ENCODE measurements at regions not wholly inside any gene's neighbourhood (a gene's known extent, or its start where the extent isn't known, plus 50 kb on each side); places are given as distances from the start of the nearest gene placed in this dataset.
"Not testable (repeated sequence)": the region's sequence is repeated elsewhere in the genome, so short reads cannot be mapped to it uniquely, and the experiment has no call there.

GRCh38 chr6:157727629-157728182, 95.3 kb upstream of the SNX9 start:
- DNase-seq = no peak

DNA sequence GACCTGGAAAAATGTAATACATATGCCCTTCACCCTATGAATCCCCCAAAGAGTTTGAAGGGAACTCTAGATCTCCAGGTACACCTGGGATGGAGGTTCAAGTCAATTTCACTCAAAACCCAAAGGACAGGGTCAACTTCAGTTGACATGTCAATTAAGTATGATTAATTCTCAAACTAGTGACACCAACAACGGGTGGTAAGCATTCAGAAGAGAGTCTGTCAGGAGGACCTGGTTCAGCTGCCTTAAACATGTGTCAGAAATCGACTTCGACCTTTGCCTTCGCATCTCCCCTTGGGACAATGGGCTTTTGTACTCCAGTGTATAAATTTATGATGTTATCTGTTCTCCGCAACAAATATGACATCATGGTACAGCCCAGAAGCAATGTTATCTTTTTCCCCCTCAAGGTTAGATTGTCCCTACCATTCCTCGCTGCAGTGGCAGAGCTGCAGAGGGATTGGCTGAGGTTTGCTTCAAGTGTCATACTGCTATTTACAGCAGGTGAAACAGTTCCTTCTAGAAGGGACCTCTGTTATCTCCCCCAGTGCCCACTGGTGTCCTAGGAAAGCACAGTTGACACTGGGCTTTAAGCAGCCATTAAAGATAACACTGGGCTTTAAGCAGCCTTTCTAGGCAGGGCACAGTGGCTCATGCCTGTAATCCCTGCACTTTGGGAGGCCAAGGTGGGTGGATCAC, 94.7 kb upstream of the SNX9 start:
- DNase-seq = no peak

DNA sequence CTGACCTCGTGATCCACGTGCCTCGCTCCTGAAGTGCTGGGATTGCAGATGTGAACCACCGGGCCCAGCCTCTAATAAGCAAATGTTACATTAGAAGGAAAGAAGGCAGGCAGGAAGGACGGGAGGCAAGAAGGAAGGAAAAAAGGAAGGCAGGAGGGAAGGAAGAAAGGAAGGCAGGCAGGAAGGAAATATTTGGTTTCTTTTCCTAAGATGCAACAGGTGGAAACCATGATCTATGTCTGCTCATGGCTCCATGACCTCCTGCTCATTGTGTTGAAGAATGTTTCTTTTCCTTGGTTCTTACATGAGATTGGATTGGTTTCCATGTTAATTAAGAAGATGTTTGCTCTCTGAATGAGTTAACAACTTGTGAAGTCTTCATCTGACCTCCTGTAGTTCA, 91.8 kb upstream of the SNX9 start:
- DNase-seq = no peak

DNA sequence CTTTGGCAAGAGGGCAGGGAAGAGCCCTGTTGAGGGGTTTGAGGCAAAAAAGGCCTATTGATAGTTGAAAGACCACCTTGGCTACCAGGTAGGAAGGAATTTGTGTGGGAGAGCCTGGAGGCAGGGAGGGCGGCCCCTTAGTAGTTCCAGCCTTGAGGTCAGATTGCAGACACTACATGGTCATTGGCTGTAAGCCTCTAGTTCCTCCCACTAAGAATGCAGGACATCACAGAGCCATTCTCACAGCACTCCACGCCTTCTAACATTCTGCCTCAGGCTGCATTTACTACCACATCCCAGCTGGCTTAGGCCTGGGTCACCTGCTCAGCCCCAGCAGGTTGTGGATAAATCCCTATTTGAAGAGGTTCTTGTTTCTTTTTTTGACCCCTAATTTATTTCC, 91.0 kb upstream of the SNX9 start:
- no peak for DNase-seq

DNA sequence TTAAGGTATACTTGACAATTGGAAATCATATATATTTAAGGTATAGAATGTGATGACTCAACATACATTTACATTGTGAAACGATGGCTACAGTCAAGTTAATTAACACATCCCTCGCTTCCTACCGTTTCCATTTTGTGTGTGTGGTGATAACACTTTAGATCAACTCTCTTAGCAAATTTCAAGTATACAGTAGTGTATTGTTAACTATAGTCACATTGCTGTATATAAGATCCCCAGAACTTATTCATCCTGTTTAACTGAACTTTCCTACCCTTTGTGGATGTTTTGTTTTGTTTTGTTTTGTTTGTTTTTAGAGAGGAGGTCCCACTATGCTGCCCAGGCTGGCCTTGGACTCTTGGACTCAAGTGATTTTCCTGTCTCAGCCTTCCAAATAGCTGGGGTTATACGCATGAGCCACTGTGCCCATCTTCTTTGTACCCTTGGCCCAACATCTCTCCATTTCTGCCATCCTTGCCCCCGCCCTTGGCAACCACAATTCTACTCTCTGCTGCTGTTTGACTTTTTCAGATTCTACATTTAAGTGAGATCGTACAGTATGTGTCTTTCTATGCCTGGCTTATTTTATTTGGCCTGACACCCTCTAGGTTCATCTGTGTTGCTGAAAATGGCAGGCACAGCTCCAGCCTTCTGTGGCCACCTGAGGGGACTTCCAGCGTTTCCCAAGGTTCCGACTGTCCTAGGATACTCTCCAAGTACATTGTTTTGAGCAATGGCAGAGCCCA, 90.5 kb upstream of the SNX9 start:
- DNase-seq = no peak

- not testable (repeated sequence) for DNase-seq
These were observed 86.5 kb upstream of the SNX9 start for GRCh38 chr6:157736555-157736954.

DNA sequence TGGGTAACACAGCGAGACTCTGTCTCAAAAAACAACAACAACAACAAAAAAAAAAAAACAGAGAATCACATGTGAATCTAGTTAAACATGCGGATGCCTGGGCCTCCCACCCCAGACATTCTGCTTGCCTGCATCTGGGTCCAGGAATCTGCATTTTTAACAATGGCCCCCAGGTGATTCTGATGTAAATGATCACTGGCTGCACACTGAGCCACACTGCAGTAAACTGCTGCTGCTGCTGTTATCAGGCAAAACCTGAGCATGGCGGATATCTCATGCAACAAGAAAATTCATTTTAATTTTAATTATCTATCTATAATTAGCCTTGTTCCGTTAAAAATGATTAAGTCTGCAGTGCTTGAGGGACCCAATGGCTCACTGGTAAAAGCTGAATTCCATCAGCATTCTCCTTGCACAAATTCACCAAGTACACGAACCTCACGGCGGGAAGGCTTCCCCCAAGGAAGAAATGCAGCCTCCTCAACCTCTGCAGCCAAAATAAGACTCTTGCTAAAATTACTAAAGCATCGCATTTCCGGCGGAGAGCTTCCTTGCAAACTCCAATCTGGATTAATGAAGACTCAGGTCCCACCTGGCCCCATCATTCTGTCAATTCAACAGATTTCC, 81.6 kb upstream of the SNX9 start:
- DNase-seq = no peak

GRCh38 chr6:157741948-157742556, 81.0 kb upstream of the SNX9 start:
- no peak for DNase-seq

DNA sequence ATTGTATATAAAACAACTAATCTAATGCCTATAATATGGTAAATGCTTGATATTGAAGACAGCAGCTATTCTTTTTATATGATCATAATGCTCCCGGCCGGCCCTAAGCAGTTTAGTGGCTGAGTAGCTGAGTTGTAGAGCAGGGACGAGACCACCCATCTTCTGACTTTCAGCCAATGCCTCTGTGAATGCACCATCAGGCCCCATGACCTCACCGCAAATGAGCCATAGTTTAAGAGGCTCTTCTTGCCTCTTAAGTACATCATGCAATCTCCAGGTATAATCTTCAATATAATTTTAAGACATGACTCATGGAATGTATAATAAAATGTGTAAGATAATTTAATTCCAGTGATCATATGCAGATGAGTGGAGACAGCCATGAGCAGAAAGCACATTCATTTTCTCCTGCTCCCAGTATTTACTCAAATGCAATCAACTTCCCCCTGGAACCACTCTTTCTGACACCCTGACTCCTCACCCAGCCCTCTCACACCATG, 78.9 kb upstream of the SNX9 start:
- no peak for DNase-seq

DNA sequence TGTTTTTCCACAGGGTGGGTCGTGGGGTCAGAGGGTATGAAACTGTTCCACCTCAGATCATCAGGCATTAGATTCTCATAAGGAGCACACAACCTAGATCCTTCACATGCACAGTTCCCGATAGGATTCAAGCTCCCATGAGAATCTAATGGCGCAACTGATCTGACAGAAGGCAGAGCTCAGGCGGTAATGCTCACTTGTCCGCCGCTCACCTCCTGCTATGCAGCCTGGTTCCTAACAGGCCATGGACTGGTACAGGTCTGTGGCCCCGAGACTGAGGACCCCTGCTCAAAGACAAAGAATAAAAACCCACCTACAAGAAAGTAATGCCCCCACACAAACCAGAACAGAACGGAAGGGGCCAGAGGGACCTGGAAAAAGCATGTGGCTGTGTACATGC, 76.1 kb upstream of the SNX9 start:
- no peak for DNase-seq

GRCh38 chr6:157747370-157747769, 75.7 kb upstream of the SNX9 start:
- DNase-seq = no peak

GRCh38 chr6:157748839-157749571, 74.0 kb upstream of the SNX9 start:
- DNase-seq = no peak

GRCh38 chr6:157750973-157751372, 72.1 kb upstream of the SNX9 start:
- not testable (repeated sequence) for DNase-seq

- no peak for DNase-seq
These were observed 71.4 kb upstream of the SNX9 start for GRCh38 chr6:157751547-157752200.

- DNase-seq = not testable (repeated sequence)
These were observed 70.2 kb upstream of the SNX9 start for GRCh38 chr6:157752879-157753278.

DNA sequence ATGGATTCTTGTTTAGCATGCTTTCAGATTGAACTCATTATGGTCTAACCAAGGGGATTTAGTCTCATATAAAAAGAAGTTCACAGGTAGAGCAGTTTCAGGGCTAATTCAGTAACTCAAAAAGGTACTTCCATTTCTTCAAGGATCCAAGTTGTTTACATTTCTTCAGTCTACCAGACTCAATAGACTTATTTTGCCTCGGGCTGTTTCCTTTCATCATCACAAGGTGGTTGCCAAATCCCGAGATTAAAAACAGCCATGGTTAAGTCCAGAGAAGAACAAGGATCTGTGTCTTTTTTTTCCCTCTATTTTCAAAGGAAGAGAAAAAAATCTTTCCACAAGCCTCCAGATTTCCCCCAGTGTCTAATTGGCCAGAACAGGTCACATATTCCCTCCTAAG, 69.8 kb upstream of the SNX9 start:
- peak; percentile 25 for DNase-seq

DNA sequence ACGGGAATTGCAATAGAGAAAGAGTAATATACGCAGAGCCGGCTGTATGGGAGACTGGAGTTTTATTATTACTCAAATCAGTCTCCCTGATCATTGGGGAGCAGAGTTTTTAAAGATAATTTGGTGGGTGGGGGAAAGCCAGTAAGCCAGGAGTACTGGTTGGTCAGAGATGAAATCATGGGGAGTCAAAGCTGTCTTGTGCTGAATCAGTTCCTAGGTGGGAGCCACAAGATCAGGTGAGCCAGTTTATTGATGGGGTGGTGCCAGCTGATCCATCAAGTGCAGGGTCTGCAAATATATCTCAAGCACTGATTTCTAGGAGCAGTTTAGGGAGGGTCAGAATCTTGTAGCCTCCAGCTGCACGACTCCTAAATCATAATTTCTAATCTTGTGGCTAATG, 69.2 kb upstream of the SNX9 start:
- DNase-seq = not testable (repeated sequence)

- no peak for DNase-seq
These were observed 68.7 kb upstream of the SNX9 start for GRCh38 chr6:157754351-157754750.

GRCh38 chr6:157755032-157755745, 67.9 kb upstream of the SNX9 start:
- no peak for DNase-seq

GRCh38 chr6:157755746-157756411, 67.2 kb upstream of the SNX9 start:
- DNase-seq = no peak
